ENCODE measurements at regions not wholly inside any gene's neighbourhood (a gene's known extent, or its start where the extent isn't known, plus 50 kb on each side); places are given as distances from the start of the nearest gene placed in this dataset.

DNA sequence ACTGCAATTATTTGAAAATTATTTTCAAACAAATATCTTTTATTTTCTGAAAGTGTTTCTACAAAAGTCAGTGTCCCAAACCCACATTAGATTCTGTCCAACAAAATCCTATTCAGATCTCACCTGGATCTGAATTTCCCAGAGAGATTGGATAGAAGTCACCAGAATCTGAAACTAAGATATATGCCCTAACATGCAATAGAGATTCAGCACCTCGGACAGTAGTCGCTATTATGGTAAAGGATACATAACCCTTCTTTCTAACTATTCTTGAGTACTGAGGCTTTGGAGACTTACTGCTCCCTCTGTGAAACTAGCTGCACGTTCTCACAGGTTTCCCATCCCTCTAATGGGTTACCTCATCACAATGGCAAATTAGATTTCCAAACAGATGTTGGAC lies 151.4 kb downstream of the ID4 start:
- Histone ChIP-seq H2AK5ac (ENCODE audit: low read length, severe bottlenecking) (no peak overlapping the region), H2BK120ac (ENCODE audit: low read depth, low read length) (no peak overlapping the region), H3K27me3 (ENCODE audit: control insufficient read depth in 1 of 2, insufficient read depth in 1 of 2, low read length in 2 of 2) (no peaks in the 10 kb centered on the region), H3K4me2 (ENCODE audit: low read length, poor library complexity, severe bottlenecking) (no peak overlapping the region), H2BK12ac (ENCODE audit: low read length in 2 of 2) (no peak overlapping the region), H3K36me3 (ENCODE audit: control insufficient read depth in 1 of 2, insufficient read depth in 2 of 2, low read depth in 1 of 2, low read length in 2 of 2) (no peaks in the 10 kb centered on the region), H2BK5ac (ENCODE audit: low read depth, low read length, poor library complexity, severe bottlenecking) (no peak overlapping the region), H3K4me3 (ENCODE audit: insufficient read depth in 1 of 2, low read depth in 1 of 2, low read length in 2 of 2) (no peak overlapping the region), H3K14ac (ENCODE audit: low read length in 2 of 2) (no peak overlapping the region), H3K4me1 (ENCODE audit: control insufficient read depth, insufficient read depth, low read depth, low read length) (no peaks in the 10 kb centered on the region), H3K23ac (ENCODE audit: low read length in 2 of 2) (no peak overlapping the region), H3K18ac (ENCODE audit: low read depth in 1 of 2, low read length in 2 of 2) (no peak overlapping the region), H4K91ac (ENCODE audit: low read length) (no peak overlapping the region), H3K79me1 (replicated peaks; ENCODE audit: low read length, poor library complexity, severe bottlenecking) (no peaks in the 10 kb centered on the region), H3K27ac (ENCODE audit: low read length, poor library complexity, severe bottlenecking) (no peak overlapping the region), H2BK15ac (ENCODE audit: low read depth, poor library complexity, severe bottlenecking) (no peak overlapping the region), H3K9ac (ENCODE audit: low read length) (no peak overlapping the region), H4K8ac (ENCODE audit: low read length) (no peak overlapping the region), H3K9me3 (ENCODE audit: control insufficient read depth, low read length) (no peaks in the 10 kb centered on the region), H3K4ac (ENCODE audit: low read depth in 1 of 2, low read length in 2 of 2) (no peak overlapping the region), H2AFZ (ENCODE audit: low read depth, low read length) (no peak overlapping the region)
- DNase-seq = peak; percentile 7
- WGBS = 19% methylated on average over 3 of the region's 3 CpGs

DNA sequence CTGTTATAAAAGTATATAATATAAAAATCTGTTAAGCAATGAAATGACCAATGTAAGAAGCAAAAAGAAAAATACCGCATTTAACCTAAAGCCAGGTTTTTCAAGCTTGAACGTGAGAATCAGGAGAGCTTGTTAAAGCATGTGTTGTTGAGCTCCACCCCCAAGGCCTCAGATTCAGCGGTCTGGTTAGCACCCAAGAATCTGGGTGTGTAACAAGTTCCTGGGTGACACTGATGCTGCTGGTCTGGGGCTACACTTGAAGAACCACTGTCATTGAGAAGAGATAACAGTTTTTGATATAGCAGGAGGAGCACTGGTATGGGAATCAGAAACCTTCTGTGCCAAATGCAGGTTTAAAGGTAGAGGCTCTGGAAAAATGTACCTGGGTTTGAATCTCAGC lies 154.0 kb downstream of the ID4 start:
- H3K4ac ChIP-seq (ENCODE audit: low read depth in 1 of 2, low read length in 2 of 2) = no peak overlapping the region
- H2BK15ac ChIP-seq (ENCODE audit: low read depth, poor library complexity, severe bottlenecking) = no peak overlapping the region
- H4K91ac ChIP-seq (ENCODE audit: low read length) = no peak overlapping the region
- no peak overlapping the region for H3K9ac ChIP-seq (ENCODE audit: low read length)
- H2AFZ ChIP-seq (ENCODE audit: low read depth, low read length) = no peak overlapping the region
- H3K4me2 ChIP-seq (ENCODE audit: low read length, poor library complexity, severe bottlenecking) = no peak overlapping the region
- no peak overlapping the region for H3K18ac ChIP-seq (ENCODE audit: low read depth in 1 of 2, low read length in 2 of 2)
- no peak for DNase-seq
- no peak overlapping the region for H2BK120ac ChIP-seq (ENCODE audit: low read depth, low read length)
- H2BK5ac ChIP-seq (ENCODE audit: low read depth, low read length, poor library complexity, severe bottlenecking) = no peak overlapping the region
- H3K14ac ChIP-seq (ENCODE audit: low read length in 2 of 2) = no peak overlapping the region
- H3K9me3 ChIP-seq (ENCODE audit: control insufficient read depth, low read length) = no peaks in the 10 kb centered on the region
- no peaks in the 10 kb centered on the region for H3K27me3 ChIP-seq (ENCODE audit: control insufficient read depth in 1 of 2, insufficient read depth in 1 of 2, low read length in 2 of 2)
- no peak overlapping the region for H3K4me3 ChIP-seq (ENCODE audit: insufficient read depth in 1 of 2, low read depth in 1 of 2, low read length in 2 of 2)
- no peaks in the 10 kb centered on the region for H3K4me1 ChIP-seq (ENCODE audit: control insufficient read depth, insufficient read depth, low read depth, low read length)
- no peak overlapping the region for H2BK12ac ChIP-seq (ENCODE audit: low read length in 2 of 2)
- H3K27ac ChIP-seq (ENCODE audit: low read length, poor library complexity, severe bottlenecking) = no peak overlapping the region
- no peaks in the 10 kb centered on the region for H3K79me1 ChIP-seq (replicated peaks; ENCODE audit: low read length, poor library complexity, severe bottlenecking)
- H3K36me3 ChIP-seq (ENCODE audit: control insufficient read depth in 1 of 2, insufficient read depth in 2 of 2, low read depth in 1 of 2, low read length in 2 of 2) = no peaks in the 10 kb centered on the region
- no peak overlapping the region for H2AK5ac ChIP-seq (ENCODE audit: low read length, severe bottlenecking)
- no peak overlapping the region for H4K8ac ChIP-seq (ENCODE audit: low read length)
- WGBS = 60% methylated on average over 3 of the region's 3 CpGs
- H3K23ac ChIP-seq (ENCODE audit: low read length in 2 of 2) = no peak overlapping the region

- Histone ChIP-seq H3K27ac (ENCODE audit: low read length, poor library complexity, severe bottlenecking) (no peak overlapping the region), H2BK120ac (ENCODE audit: low read depth, low read length) (no peak overlapping the region)
Measured at GRCh38 chr6:19994909-19995308, 157.7 kb downstream of the ID4 start.

DNA sequence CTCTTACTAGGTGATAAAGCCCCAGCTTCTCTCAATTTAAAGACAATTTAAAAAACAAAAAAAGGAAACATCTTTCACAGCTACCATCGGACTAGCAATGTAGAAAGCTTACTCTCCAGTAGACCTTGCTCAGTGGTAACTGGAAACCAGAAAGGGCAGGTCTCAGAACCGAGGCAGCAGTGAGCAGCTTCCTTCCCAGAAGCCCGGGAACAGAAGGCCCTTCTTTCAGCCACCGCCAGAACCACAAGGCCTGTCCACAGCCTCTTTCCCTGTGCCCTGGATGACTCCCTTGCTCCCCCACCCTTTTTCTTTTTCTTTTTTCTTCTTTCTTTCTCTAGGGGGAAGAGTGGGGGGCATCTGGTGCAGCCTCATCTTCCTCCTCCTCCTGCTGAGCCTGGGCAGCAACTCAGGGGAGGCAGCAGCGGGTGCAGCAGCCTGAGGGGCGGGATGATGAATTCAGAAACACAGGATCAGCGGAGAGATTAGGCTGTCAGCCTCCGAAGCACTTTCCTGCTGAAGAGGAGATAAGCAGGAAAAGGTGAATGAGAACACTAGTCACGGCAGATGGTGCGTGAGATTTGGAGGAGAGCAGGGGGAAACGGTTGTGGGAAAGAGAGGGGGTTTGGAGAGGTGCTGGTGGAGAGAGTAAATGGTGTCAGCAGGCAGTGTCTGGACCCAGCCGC lies 158.5 kb downstream of the ID4 start:
- Histone ChIP-seq H3K4me2 (ENCODE audit: low read length, poor library complexity, severe bottlenecking) (no peak overlapping the region), H3K23ac (ENCODE audit: low read length in 2 of 2) (no peak overlapping the region), H3K27me3 (ENCODE audit: control insufficient read depth in 1 of 2, insufficient read depth in 1 of 2, low read length in 2 of 2) (no peaks in the 10 kb centered on the region), H3K9ac (ENCODE audit: low read length) (no peak overlapping the region), H2AK5ac (ENCODE audit: low read length, severe bottlenecking) (no peak overlapping the region), H4K91ac (ENCODE audit: low read length) (no peak overlapping the region), H4K8ac (ENCODE audit: low read length) (no peak overlapping the region), H3K79me1 (replicated peaks; ENCODE audit: low read length, poor library complexity, severe bottlenecking) (no peaks in the 10 kb centered on the region), H2BK12ac (ENCODE audit: low read length in 2 of 2) (no peak overlapping the region), H2BK15ac (ENCODE audit: low read depth, poor library complexity, severe bottlenecking) (no peak overlapping the region), H2AFZ (ENCODE audit: low read depth, low read length) (no peak overlapping the region), H3K9me3 (ENCODE audit: control insufficient read depth, low read length) (no peaks in the 10 kb centered on the region), H3K4me3 (ENCODE audit: insufficient read depth in 1 of 2, low read depth in 1 of 2, low read length in 2 of 2) (no peak overlapping the region), H3K18ac (ENCODE audit: low read depth in 1 of 2, low read length in 2 of 2) (no peak overlapping the region), H3K27ac (ENCODE audit: low read length, poor library complexity, severe bottlenecking) (no peak overlapping the region), H2BK120ac (ENCODE audit: low read depth, low read length) (no peak overlapping the region), H3K36me3 (ENCODE audit: control insufficient read depth in 1 of 2, insufficient read depth in 2 of 2, low read depth in 1 of 2, low read length in 2 of 2) (no peaks in the 10 kb centered on the region), H2BK5ac (ENCODE audit: low read depth, low read length, poor library complexity, severe bottlenecking) (no peak overlapping the region), H3K14ac (ENCODE audit: low read length in 2 of 2) (no peak overlapping the region), H3K4me1 (ENCODE audit: control insufficient read depth, insufficient read depth, low read depth, low read length) (no peaks in the 10 kb centered on the region), H3K4ac (ENCODE audit: low read depth in 1 of 2, low read length in 2 of 2) (no peak overlapping the region)
- DNase-seq = no peak
- 30% methylated on average over 12 of the region's 12 CpGs for WGBS

More at GRCh38 chr6:19994909-19995308, 157.7 kb downstream of the ID4 start:
- Histone ChIP-seq H3K14ac (ENCODE audit: low read length in 2 of 2) (no peak overlapping the region), H3K4me1 (ENCODE audit: control insufficient read depth, insufficient read depth, low read depth, low read length) (no peaks in the 10 kb centered on the region), H3K4me3 (ENCODE audit: insufficient read depth in 1 of 2, low read depth in 1 of 2, low read length in 2 of 2) (no peak overlapping the region), H4K91ac (ENCODE audit: low read length) (no peak overlapping the region), H3K9me3 (ENCODE audit: control insufficient read depth, low read length) (no peaks in the 10 kb centered on the region), H3K27me3 (ENCODE audit: control insufficient read depth in 1 of 2, insufficient read depth in 1 of 2, low read length in 2 of 2) (no peaks in the 10 kb centered on the region), H2BK5ac (ENCODE audit: low read depth, low read length, poor library complexity, severe bottlenecking) (no peak overlapping the region), H3K36me3 (ENCODE audit: control insufficient read depth in 1 of 2, insufficient read depth in 2 of 2, low read depth in 1 of 2, low read length in 2 of 2) (no peaks in the 10 kb centered on the region), H2AFZ (ENCODE audit: low read depth, low read length) (no peak overlapping the region), H2BK15ac (ENCODE audit: low read depth, poor library complexity, severe bottlenecking) (no peak overlapping the region), H3K4me2 (ENCODE audit: low read length, poor library complexity, severe bottlenecking) (no peak overlapping the region), H4K8ac (ENCODE audit: low read length) (no peak overlapping the region), H3K23ac (ENCODE audit: low read length in 2 of 2) (no peak overlapping the region), H3K18ac (ENCODE audit: low read depth in 1 of 2, low read length in 2 of 2) (no peak overlapping the region), H3K9ac (ENCODE audit: low read length) (no peak overlapping the region), H2AK5ac (ENCODE audit: low read length, severe bottlenecking) (no peak overlapping the region), H3K79me1 (replicated peaks; ENCODE audit: low read length, poor library complexity, severe bottlenecking) (no peaks in the 10 kb centered on the region), H2BK12ac (ENCODE audit: low read length in 2 of 2) (no peak overlapping the region), H3K4ac (ENCODE audit: low read depth in 1 of 2, low read length in 2 of 2) (no peak overlapping the region)
- DNase-seq = no peak
